Spinal cord (tissue), 9 donors: ENCODE measurements at regions not wholly inside any gene's neighbourhood (a gene's known extent, or its start where the extent isn't known, plus 50 kb on each side); places are given as distances from the start of the nearest gene placed in this dataset.
"Not testable (repeated sequence)": the region's sequence is repeated elsewhere in the genome, so short reads cannot be mapped to it uniquely, and the experiment has no call there.

Experiments
- DNase-seq, 6 donors: peaks; one replicate each; pipeline versions ENCODE4 v3.0.0 to v3.0.0-alpha.2; 2013 to 2015; ENCODE audit warnings: low spot score in 6 of 6, low read depth in 4 of 6
- H3K27ac ChIP-seq: one replicate; pipeline ENCODE4 v1.5.1; 2013; ENCODE audit warnings: low read depth, low read length, control low read depth
- H3K27me3 ChIP-seq: one replicate; pipeline ENCODE4 v1.6.1; 2013; ENCODE audit warnings: low read length; ENCODE audit not compliant: control insufficient read depth, insufficient read depth
- H3K36me3 ChIP-seq: one replicate; pipeline ENCODE4 v1.6.1; 2013; ENCODE audit warnings: low read length; ENCODE audit not compliant: control insufficient read depth, insufficient read depth
- H3K4me1 ChIP-seq: one replicate; pipeline ENCODE4 v1.6.1; 2013; ENCODE audit warnings: low read length; ENCODE audit not compliant: control insufficient read depth, insufficient read depth
- H3K4me3 ChIP-seq: one replicate; pipeline ENCODE4 v1.5.1; 2013; ENCODE audit warnings: low read depth, low read length, control low read depth
- H3K9me3 ChIP-seq: one replicate; pipeline ENCODE4 v1.6.1; 2013; ENCODE audit warnings: low read length; ENCODE audit not compliant: control insufficient read depth, insufficient read depth
- WGBS: methylation state at CpG from one replicate; pipeline ENCODE4 v1.1.5; 2013; ENCODE audit warnings: missing lambda C conversion rate; ENCODE audit not compliant: insufficient coverage; 5-methylcytosine and 5-hydroxymethylcytosine counted together
- donor health status: healthy.

DNA sequence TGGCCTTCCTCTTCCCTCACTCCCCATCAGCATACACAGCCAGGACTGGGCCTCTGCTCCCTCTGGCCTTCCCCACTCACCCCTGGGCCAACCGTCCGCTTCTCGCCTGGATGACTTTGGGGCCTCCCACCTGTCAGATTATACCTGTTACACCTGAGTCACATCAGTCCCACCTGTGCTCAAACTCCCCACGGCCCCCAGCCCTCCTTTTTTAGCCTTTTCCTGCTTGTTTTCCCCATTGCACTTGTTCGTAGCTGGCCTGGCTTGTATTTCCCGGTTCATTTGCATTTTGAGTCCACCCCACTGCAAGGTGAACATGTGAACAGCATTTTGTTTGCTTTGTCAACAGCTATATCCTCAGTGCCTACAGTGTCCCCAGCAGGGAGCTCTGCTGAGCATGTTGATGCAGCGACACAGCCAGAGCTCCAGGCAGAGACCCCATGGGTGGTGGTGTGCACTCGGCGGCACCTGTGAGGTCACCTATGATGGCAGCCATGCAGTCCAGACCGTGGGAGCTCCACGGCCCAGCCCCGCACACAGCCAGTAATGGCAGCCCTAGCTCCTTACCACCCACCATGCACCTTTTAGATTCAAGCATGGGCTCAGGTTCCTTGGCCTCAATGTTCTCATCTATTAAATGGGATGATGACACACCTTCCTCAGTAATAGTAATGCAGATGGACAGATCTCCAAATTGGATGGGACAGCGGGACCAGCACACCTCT lies 276.4 kb upstream of the HS6ST1 start:
- no peak for DNase-seq

GRCh38 chr2:128595763-128596395 lies 277.2 kb upstream of the HS6ST1 start:
- Histone ChIP-seq H3K27me3 (no peaks in the 10 kb centered on the region), H3K27ac (no peak overlapping the region), H3K9me3 (no peaks in the 10 kb centered on the region), H3K4me3 (no peak overlapping the region), H3K36me3 (no peaks in the 10 kb centered on the region), H3K4me1 (peaks cover 36% of the 10 kb centered on the region)
- 88% methylated on average over 13 of the region's 13 CpGs for WGBS
- DNase-seq: no peak

More for the DNA sequence above, 276.4 kb upstream of the HS6ST1 start:
- Histone ChIP-seq H3K27ac (no peak overlapping the region), H3K27me3 (no peaks in the 10 kb centered on the region), H3K9me3 (no peaks in the 10 kb centered on the region), H3K4me1 (peaks cover 33% of the 10 kb centered on the region), H3K4me3 (no peak overlapping the region), H3K36me3 (no peaks in the 10 kb centered on the region)
- WGBS: 92% methylated on average over 13 of the region's 13 CpGs

DNA sequence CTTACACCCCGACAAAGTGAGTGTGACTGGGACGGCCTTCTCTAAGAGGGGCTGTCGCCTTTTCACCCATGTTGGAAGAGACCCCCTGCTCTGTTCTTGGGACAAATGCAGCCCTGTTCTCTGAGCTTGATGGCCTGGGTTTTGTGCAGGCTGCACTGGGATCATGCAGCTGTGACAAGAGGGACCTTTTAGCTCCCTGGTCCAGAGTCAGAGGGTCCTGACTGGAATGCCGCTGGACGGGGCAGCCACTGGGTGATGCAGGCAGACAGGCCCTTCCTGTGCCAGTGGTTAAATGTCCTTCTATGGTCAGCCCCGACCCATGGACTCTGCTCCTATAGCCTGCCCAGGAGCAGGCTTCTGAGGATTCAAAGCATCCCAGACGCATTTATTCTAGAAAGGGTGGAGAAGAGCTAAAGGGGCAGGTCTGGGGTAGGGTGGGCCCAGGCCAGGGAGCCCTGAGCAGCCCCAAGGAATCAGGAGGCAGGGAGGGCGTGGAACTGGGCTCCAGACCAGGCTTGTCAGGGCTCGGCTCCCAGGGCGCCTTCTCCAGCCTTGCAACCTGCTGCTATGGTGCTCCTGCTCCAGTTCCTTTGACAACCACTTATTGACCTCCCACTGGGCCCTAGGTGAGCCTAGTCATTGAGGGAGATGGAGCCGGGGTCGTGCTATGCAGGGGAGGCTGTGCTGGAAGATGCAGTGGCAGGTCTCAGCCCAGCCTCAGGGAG lies 277.9 kb upstream of the HS6ST1 start:
- Histone ChIP-seq H3K27me3 (no peaks in the 10 kb centered on the region), H3K36me3 (no peaks in the 10 kb centered on the region), H3K4me3 (no peak overlapping the region), H3K4me1 (peaks cover 36% of the 10 kb centered on the region), H3K27ac (peak overlapping the region; percentile 7), H3K9me3 (no peaks in the 10 kb centered on the region)
- WGBS: 92% methylated on average over 12 of the region's 12 CpGs
- no peak for DNase-seq

GRCh38 chr2:128597121-128597762 lies 278.6 kb upstream of the HS6ST1 start:
- H3K9me3 ChIP-seq: no peaks in the 10 kb centered on the region
- no peaks in the 10 kb centered on the region for H3K27me3 ChIP-seq
- no peaks in the 10 kb centered on the region for H3K36me3 ChIP-seq
- 83% methylated on average over 9 of the region's 9 CpGs for WGBS
- H3K4me1 ChIP-seq: peaks cover 30% of the 10 kb centered on the region
- no peak overlapping the region for H3K4me3 ChIP-seq
- peak overlapping the region; percentile 7 for H3K27ac ChIP-seq
- no peak for DNase-seq

GRCh38 chr2:128598260-128598659 lies 279.6 kb upstream of the HS6ST1 start:
- 100% methylated on average over 1 of the region's 1 CpG for WGBS
- DNase-seq, H3K27me3 ChIP-seq, H3K9me3 ChIP-seq, H3K27ac ChIP-seq, H3K36me3 ChIP-seq, H3K4me3 ChIP-seq: not testable (repeated sequence)
- H3K4me1 ChIP-seq: peaks cover 27% of the 10 kb centered on the region

DNA sequence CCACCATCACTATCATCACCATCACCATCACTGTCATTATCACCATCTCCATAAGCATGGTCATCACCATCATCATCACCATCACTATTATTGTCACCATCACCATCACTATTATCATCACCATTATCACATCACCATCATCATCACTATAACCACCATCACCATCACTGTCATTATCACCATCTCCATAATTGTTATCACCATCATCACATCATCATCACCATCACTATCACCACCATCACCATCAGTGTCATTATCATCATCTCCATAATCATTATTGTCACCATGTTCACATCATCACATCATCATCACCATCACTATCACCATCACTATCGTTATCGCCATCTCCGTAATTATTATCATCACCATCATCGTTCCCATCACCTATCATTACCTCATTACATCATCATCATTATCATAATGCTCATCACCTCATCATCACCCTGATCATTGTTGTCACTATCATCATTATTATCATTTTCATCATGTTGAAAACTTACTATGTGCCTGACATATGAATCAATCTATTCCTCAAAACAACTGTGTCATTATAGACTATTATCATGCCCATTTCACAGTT lies 280.3 kb upstream of the HS6ST1 start:
- H3K9me3 ChIP-seq: no peaks in the 10 kb centered on the region
- no peak overlapping the region for H3K27ac ChIP-seq
- H3K36me3 ChIP-seq: no peaks in the 10 kb centered on the region
- no peak for DNase-seq
- peaks cover 23% of the 10 kb centered on the region for H3K4me1 ChIP-seq
- no peaks in the 10 kb centered on the region for H3K27me3 ChIP-seq
- WGBS: 100% methylated on average over 4 of the region's 4 CpGs
- no peak overlapping the region for H3K4me3 ChIP-seq

- H3K27ac ChIP-seq: no peak overlapping the region
- no peaks in the 10 kb centered on the region for H3K36me3 ChIP-seq
- H3K4me1 ChIP-seq: peaks cover 19% of the 10 kb centered on the region
- DNase-seq: no peak
- no peaks in the 10 kb centered on the region for H3K9me3 ChIP-seq
- whole genome bisulfite sequencing: 96% methylated on average over 8 of the region's 8 CpGs
- H3K4me3 ChIP-seq: no peak overlapping the region
- no peaks in the 10 kb centered on the region for H3K27me3 ChIP-seq
These were observed 281.0 kb upstream of the HS6ST1 start for GRCh38 chr2:128599700-128600099.

GRCh38 chr2:128600581-128601297 lies 282.1 kb upstream of the HS6ST1 start:
- H3K36me3 ChIP-seq: no peaks in the 10 kb centered on the region
- peaks cover 18% of the 10 kb centered on the region for H3K4me1 ChIP-seq
- DNase-seq: peak in 1 of 6 donors; percentile 33
- no peak overlapping the region for H3K4me3 ChIP-seq
- WGBS: 72% methylated on average over 9 of the region's 15 CpGs
- no peaks in the 10 kb centered on the region for H3K27me3 ChIP-seq
- H3K27ac ChIP-seq: no peak overlapping the region
- no peaks in the 10 kb centered on the region for H3K9me3 ChIP-seq
